ACC112 (cell line): ENCODE measurements at regions not wholly inside any gene's neighbourhood (a gene's known extent, or its start where the extent isn't known, plus 50 kb on each side); places are given as distances from the start of the nearest gene placed in this dataset.

Experiments used
- H2AFZ ChIP-seq: fragments of 200-600 bp; sonication (generic); one replicate; pipeline ENCODE4 v1.6.0; 2017; ENCODE audit warnings: antibody characterized with exemption, low read length; ENCODE audit not compliant: unreplicated experiment
- H3K27ac ChIP-seq: fragments of 200-600 bp; sonication (generic); 2 replicates; pipeline ENCODE4 v1.5.1; 2014; ENCODE audit warnings: low read depth, mild to moderate bottlenecking, antibody characterized with exemption, low read length, moderate library complexity
- H3K27me3 ChIP-seq: fragments of 200-600 bp; sonication (generic); 2 replicates; pipeline ENCODE4 v1.6.1; 2014; ENCODE audit warnings: mild to moderate bottlenecking, antibody characterized with exemption, low read length, moderate library complexity, mixed read lengths; ENCODE audit not compliant: insufficient read depth
- H3K36me3 ChIP-seq: fragments of 200-600 bp; sonication (generic); 2 replicates; pipeline ENCODE4 v1.6.1; 2016; ENCODE audit warnings: mild to moderate bottlenecking, antibody characterized with exemption, low read length, moderate library complexity, mixed read lengths; ENCODE audit not compliant: insufficient read depth
- H3K4me1 ChIP-seq: fragments of 200-600 bp; sonication (generic); one replicate; pipeline ENCODE4 v1.6.1; 2016; ENCODE audit warnings: low read length, mixed read lengths; ENCODE audit not compliant: insufficient read depth, unreplicated experiment, control insufficient read depth
- H3K4me3 ChIP-seq: fragments of 200-600 bp; sonication (generic); 2 replicates; pipeline ENCODE4 v1.5.1; 2014; ENCODE audit warnings: mild to moderate bottlenecking, low read depth, low read length
- H3K79me2 ChIP-seq: fragments of 200-600 bp; sonication (generic); one replicate; pipeline ENCODE4 v1.6.0; 2016; ENCODE audit warnings: low read length; ENCODE audit not compliant: control insufficient read depth, unreplicated experiment, insufficient read depth

GRCh38 chr2:18991177-18992168 lies 366.9 kb downstream of the OSR1 start:
- H3K4me3 ChIP-seq = peak overlapping the region; percentile 42
- H3K36me3 ChIP-seq = no peaks in the 10 kb centered on the region
- no peaks in the 10 kb centered on the region for H3K79me2 ChIP-seq
- no peaks in the 10 kb centered on the region for H3K27me3 ChIP-seq
- peaks cover 56% of the 10 kb centered on the region for H3K4me1 ChIP-seq
- no peak overlapping the region for H2AFZ ChIP-seq
- H3K27ac ChIP-seq = peak overlapping the region; percentile 95

- Histone ChIP-seq H2AFZ (no peak overlapping the region), H3K4me3 (no peak overlapping the region), H3K79me2 (no peaks in the 10 kb centered on the region), H3K27me3 (no peaks in the 10 kb centered on the region), H3K36me3 (no peaks in the 10 kb centered on the region), H3K4me1 (peaks cover 52% of the 10 kb centered on the region), H3K27ac (peak overlapping the region; percentile 53; the same call in 1 of the 2 replicates)
These were observed 369.7 kb downstream of the OSR1 start for GRCh38 chr2:18988631-18989232.

- Histone ChIP-seq H2AFZ (no peak overlapping the region), H3K36me3 (no peaks in the 10 kb centered on the region), H3K27me3 (no peaks in the 10 kb centered on the region), H3K4me1 (peaks cover 46% of the 10 kb centered on the region), H3K79me2 (no peaks in the 10 kb centered on the region), H3K4me3 (no peak overlapping the region), H3K27ac (peak overlapping the region; percentile 53)
These were observed 370.8 kb downstream of the OSR1 start for GRCh38 chr2:18987592-18988073.

GRCh38 chr2:18987016-18987415 lies 371.4 kb downstream of the OSR1 start:
- Histone ChIP-seq H3K79me2 (no peaks in the 10 kb centered on the region), H3K27me3 (no peaks in the 10 kb centered on the region), H3K27ac (peak overlapping the region; percentile 40; the same call in 1 of the 2 replicates), H3K36me3 (no peaks in the 10 kb centered on the region), H2AFZ (no peak overlapping the region), H3K4me3 (no peak overlapping the region), H3K4me1 (peaks cover 43% of the 10 kb centered on the region)

GRCh38 chr2:18986046-18986445 lies 372.4 kb downstream of the OSR1 start:
- H3K79me2 ChIP-seq = no peaks in the 10 kb centered on the region
- H3K4me3 ChIP-seq = no peak overlapping the region
- no peak overlapping the region for H3K27ac ChIP-seq
- H2AFZ ChIP-seq = no peak overlapping the region
- peaks cover 34% of the 10 kb centered on the region for H3K4me1 ChIP-seq
- H3K27me3 ChIP-seq = no peaks in the 10 kb centered on the region
- no peaks in the 10 kb centered on the region for H3K36me3 ChIP-seq

GRCh38 chr2:18980786-18981430 lies 377.5 kb downstream of the OSR1 start:
- H2AFZ ChIP-seq = no peak overlapping the region
- peaks cover 22% of the 10 kb centered on the region for H3K4me1 ChIP-seq
- H3K27ac ChIP-seq = no peak overlapping the region
- no peaks in the 10 kb centered on the region for H3K27me3 ChIP-seq
- no peak overlapping the region for H3K4me3 ChIP-seq
- H3K79me2 ChIP-seq = no peaks in the 10 kb centered on the region
- H3K36me3 ChIP-seq = no peaks in the 10 kb centered on the region

GRCh38 chr2:18980104-18980785 lies 378.2 kb downstream of the OSR1 start:
- no peaks in the 10 kb centered on the region for H3K36me3 ChIP-seq
- peaks cover 29% of the 10 kb centered on the region for H3K4me1 ChIP-seq
- no peaks in the 10 kb centered on the region for H3K79me2 ChIP-seq
- no peaks in the 10 kb centered on the region for H3K27me3 ChIP-seq
- no peak overlapping the region for H2AFZ ChIP-seq
- H3K27ac ChIP-seq = no peak overlapping the region
- no peak overlapping the region for H3K4me3 ChIP-seq

GRCh38 chr2:18977409-18977808 lies 381.0 kb downstream of the OSR1 start:
- no peaks in the 10 kb centered on the region for H3K36me3 ChIP-seq
- H3K27me3 ChIP-seq = no peaks in the 10 kb centered on the region
- no peaks in the 10 kb centered on the region for H3K79me2 ChIP-seq
- no peak overlapping the region for H2AFZ ChIP-seq
- no peak overlapping the region for H3K4me3 ChIP-seq
- peaks cover 30% of the 10 kb centered on the region for H3K4me1 ChIP-seq
- peak overlapping the region; percentile 95 for H3K27ac ChIP-seq

- Histone ChIP-seq H3K4me1 (peaks cover 37% of the 10 kb centered on the region), H3K27me3 (no peaks in the 10 kb centered on the region), H3K79me2 (no peaks in the 10 kb centered on the region), H3K4me3 (peak overlapping the region; percentile 68), H3K36me3 (no peaks in the 10 kb centered on the region), H3K27ac (peak overlapping the region; percentile 95), H2AFZ (peak overlapping the region; percentile 71)
These were observed 382.1 kb downstream of the OSR1 start for GRCh38 chr2:18976168-18976961.
